ENCODE measurements at regions not wholly inside any gene's neighbourhood (a gene's known extent, or its start where the extent isn't known, plus 50 kb on each side); places are given as distances from the start of the nearest gene placed in this dataset.

DNA sequence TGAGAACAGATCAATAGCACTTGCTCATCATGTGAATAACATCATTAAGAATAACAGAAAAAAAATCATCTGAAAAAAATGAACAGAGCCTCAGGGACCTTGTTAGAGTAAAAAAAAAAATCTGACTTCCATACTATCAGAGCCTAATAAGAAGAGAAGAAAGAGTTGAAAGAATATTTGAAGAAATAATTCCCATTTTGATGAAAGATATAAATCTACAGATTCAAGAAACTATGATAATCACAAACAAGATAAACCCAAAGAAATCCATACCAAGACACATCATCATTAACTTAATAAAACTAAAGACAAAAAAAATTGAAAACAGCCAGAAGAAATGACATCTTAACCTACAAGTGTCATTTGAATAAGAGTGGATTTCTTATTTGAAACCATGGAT is 134.4 kb downstream of the BMS1 start:
- no peak for TF ChIP-seq POLR2A (IDR thresholded peaks at IDR 0.05)
- TF ChIP-seq, protein P1, sequence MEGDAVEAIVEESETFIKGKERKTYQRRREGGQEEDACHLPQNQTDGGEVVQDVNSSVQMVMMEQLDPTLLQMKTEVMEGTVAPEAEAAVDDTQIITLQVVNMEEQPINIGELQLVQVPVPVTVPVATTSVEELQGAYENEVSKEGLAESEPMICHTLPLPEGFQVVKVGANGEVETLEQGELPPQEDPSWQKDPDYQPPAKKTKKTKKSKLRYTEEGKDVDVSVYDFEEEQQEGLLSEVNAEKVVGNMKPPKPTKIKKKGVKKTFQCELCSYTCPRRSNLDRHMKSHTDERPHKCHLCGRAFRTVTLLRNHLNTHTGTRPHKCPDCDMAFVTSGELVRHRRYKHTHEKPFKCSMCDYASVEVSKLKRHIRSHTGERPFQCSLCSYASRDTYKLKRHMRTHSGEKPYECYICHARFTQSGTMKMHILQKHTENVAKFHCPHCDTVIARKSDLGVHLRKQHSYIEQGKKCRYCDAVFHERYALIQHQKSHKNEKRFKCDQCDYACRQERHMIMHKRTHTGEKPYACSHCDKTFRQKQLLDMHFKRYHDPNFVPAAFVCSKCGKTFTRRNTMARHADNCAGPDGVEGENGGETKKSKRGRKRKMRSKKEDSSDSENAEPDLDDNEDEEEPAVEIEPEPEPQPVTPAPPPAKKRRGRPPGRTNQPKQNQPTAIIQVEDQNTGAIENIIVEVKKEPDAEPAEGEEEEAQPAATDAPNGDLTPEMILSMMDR (IDR thresholded peaks at IDR 0.05) = no peak
- Histone ChIP-seq H3K4me3 (no peak overlapping the region), H3K27ac (no peak overlapping the region), H3K36me3 (ENCODE audit: low read depth, missing control alignments) (no peaks in the 10 kb centered on the region), H3K9me3 (no peaks in the 10 kb centered on the region), H3K27me3 (no peaks in the 10 kb centered on the region), H3K4me1 (no peaks in the 10 kb centered on the region)
- DNase-seq = no peak
- intact Hi-C loops (cut with DNase I; ENCODE audit: low total_unique reads) = no loop called here

DNA sequence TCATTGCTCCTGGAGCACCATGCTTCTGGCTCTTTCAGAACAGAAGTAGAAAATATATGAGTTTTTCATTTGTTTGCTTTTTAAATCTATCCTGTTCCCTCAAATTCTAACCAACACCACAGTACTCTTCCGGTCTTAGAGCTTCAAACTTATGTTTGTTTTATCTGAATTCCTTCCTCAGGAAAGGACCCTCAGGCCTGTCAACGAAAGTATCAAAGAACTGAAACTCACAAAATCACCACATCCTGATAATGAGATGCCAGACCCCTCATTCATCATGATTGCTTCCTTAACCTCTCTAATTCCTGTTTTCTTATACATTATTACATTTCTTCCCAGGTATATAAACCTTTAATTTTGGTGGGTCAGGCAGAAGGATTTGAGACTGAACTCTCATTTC is 135.2 kb downstream of the BMS1 start:
- Histone ChIP-seq H3K4me1 (no peaks in the 10 kb centered on the region), H3K9me3 (no peaks in the 10 kb centered on the region), H3K36me3 (ENCODE audit: low read depth, missing control alignments) (no peaks in the 10 kb centered on the region), H3K27me3 (no peaks in the 10 kb centered on the region), H3K27ac (no peak overlapping the region), H3K4me3 (no peak overlapping the region)
- WGBS, 2 donors = 58 to 66% methylated on average over 2 of the region's 2 CpGs
- intact Hi-C loops (cut with DNase I; ENCODE audit: low total_unique reads) = no loop called here
- TF ChIP-seq POLR2A (IDR thresholded peaks at IDR 0.05) = no peak
- TF ChIP-seq, protein P1 (IDR thresholded peaks at IDR 0.05) = no peak
- DNase-seq = no peak

DNA sequence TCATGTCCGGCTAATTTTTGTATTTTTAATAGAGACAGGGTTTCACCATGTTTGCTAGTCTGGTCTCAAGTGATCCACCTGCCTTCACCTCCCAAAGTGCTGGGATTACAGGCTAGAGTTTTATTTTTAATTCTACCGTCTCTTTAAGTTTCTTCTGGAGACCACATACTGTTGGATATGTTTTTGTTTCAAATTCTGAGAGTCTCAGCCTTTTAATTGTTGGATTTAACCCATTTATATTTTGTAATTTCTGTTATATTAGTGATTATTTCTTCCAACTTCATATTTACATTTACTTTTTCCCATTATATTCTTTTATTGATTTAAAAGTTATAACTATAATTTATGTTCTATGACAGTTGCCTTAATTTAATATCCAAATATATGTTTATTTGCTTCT is 139.4 kb downstream of the BMS1 start:
- TF ChIP-seq, protein P1 (IDR thresholded peaks at IDR 0.05) = no peak
- TF ChIP-seq POLR2A (IDR thresholded peaks at IDR 0.05) = no peak
- Histone ChIP-seq H3K9me3 (no peaks in the 10 kb centered on the region), H3K4me1 (no peaks in the 10 kb centered on the region), H3K27ac (no peak overlapping the region), H3K36me3 (ENCODE audit: low read depth, missing control alignments) (no peaks in the 10 kb centered on the region), H3K27me3 (no peaks in the 10 kb centered on the region), H3K4me3 (no peak overlapping the region)
- WGBS, 2 donors = 89 to 92% methylated on average over 2 of the region's 2 CpGs
- no peak for DNase-seq
- intact Hi-C loops (cut with DNase I; ENCODE audit: low total_unique reads) = no loop called here

DNA sequence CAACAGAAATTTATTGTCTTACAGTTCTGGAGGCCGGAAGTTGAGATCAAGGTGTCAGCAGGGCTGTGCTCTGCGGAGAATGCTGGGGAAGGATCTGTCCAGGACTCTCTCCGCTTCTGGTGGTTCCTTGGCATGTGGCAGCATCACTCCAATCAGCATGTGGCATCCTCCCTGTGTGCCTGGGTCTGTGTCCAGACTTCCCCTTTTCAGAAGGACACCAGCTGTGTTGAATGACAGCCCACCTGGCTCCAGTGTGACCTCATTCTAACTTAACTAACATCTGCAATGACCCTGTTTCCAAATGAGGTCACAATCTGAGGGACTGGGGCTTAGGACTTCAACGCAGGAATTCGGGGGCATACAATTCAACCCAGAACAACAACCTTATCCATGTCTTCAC is 141.9 kb downstream of the BMS1 start:
- WGBS, 2 donors = 79 to 91% methylated on average over 5 of the region's 5 CpGs
- DNase-seq = no peak
- intact Hi-C loops (cut with DNase I; ENCODE audit: low total_unique reads) = no loop called here
- no peak for TF ChIP-seq POLR2A (IDR thresholded peaks at IDR 0.05)
- TF ChIP-seq, protein P1 (IDR thresholded peaks at IDR 0.05) = no peak
- Histone ChIP-seq H3K27me3 (no peaks in the 10 kb centered on the region), H3K27ac (no peak overlapping the region), H3K9me3 (no peaks in the 10 kb centered on the region), H3K4me1 (no peaks in the 10 kb centered on the region), H3K4me3 (no peak overlapping the region), H3K36me3 (ENCODE audit: low read depth, missing control alignments) (no peaks in the 10 kb centered on the region)

DNA sequence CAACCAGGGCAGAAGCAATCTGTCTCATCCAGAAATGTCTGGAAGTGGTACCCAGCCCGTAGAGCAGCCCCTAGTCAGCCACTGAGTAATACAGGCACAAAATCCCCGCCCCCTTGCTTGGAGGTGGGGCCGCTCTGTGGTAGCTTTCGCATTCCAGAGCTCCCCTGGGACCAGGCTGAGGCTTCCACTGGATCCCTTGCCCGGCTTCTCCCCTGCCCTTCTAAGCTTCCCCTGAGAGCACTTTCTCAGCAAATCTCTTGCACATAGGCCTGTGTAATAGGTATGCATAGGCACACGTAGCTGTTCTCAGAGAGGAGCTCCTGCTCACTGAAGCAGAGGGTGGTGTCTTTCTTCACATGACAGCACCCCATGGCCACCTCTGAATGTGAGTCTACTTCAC is 144.2 kb downstream of the BMS1 start:
- no peak for TF ChIP-seq POLR2A (IDR thresholded peaks at IDR 0.05)
- TF ChIP-seq, protein P1 (IDR thresholded peaks at IDR 0.05) = no peak
- Histone ChIP-seq H3K27ac (no peak overlapping the region), H3K4me3 (no peak overlapping the region), H3K9me3 (no peaks in the 10 kb centered on the region), H3K27me3 (no peaks in the 10 kb centered on the region), H3K36me3 (ENCODE audit: low read depth, missing control alignments) (no peaks in the 10 kb centered on the region), H3K4me1 (no peaks in the 10 kb centered on the region)
- intact Hi-C loops (cut with DNase I; ENCODE audit: low total_unique reads) = no loop called here
- no peak for DNase-seq
- WGBS, 2 donors = 38 to 47% methylated on average over 2 to 6 of the region's 6 CpGs

Measured in testis (tissue), 2 donors.